ENCODE measurements at regions not wholly inside any gene's neighbourhood (a gene's known extent, or its start where the extent isn't known, plus 50 kb on each side); places are given as distances from the start of the nearest gene placed in this dataset.

DNA sequence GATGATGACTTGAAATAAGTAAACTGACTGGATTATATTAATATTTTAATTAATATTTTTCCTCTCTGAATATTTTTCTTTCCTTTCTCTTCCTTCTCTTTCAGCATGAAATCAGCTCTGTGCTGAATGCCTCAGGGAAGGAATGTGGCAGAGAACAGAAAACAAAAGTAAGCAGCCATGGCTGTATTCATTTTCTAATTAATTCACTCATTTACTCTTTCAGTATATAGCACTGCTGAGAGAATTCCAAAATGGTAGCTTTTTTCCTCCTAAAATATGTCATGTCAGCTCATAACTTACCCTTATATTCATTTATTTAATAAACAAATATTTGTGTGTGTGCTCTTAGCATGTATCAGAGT lies 522.5 kb downstream of the PTPRC start:
- no peak for DNase-seq (ENCODE audit: low read depth)

DNA sequence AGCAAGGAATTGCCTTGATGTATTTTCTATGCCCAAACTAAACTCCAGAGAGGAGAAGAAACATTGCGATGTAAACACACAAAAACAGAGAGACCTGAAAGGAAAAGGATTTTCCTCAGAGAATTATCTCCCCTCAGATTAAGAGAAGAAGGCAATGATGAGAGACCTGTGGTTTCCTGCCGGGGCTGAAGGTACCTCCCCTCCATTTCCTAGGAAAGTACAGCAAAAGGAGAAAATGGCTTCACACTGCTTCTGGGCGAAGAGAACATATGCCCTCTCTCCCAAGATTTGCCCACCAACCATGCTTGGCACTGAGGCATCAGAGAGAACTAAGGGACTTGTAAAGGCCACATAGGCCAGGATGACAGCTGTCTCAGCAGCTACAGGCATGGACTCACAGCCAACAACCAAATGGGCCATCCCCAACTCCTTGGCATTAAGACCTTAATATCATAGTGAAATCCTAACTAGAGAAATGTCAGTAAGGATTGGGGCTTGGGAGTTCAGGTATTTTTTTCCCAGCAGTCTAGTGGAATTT lies 523.0 kb downstream of the PTPRC start:
- DNase-seq (ENCODE audit: low read depth): no peak

DNA sequence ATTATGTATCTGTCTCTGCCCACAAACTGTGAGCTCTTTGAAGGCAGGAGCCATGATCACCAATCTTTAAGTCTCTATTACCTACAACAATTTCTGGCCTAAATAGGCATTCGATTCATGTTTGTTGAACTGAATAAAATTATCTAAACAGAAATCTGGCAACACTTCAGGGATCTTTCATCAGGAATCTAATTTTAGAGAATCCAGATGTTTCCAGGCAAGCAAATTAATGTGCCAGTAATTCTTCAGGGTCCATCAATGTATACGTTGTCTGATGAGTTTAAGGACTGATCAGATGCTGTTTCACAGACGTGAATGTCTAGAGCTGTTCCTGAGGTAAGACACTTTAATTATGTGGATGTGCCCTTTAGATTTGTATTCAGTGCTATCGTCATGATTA lies 524.4 kb downstream of the PTPRC start:
- DNase-seq (ENCODE audit: low read depth): no peak

DNA sequence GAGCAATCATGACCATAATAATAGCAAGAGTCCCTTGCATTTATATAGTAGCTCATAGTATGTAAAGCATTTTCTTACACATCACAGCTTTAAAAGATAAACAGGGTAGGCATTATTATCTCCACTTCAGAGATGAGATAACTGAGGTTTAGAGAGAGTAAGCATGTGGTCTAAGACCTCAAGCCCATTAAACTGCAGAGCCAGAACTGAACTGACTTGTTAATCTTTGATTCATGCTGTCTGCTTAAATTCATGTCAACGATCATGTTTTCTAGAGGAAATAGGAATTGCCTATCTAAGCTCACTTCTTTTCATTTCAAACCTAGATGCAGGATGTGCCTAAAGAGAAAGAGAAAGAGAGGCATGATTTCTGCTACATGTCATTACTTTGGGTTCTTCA lies 524.8 kb downstream of the PTPRC start:
- DNase-seq (ENCODE audit: low read depth): no peak

DNA sequence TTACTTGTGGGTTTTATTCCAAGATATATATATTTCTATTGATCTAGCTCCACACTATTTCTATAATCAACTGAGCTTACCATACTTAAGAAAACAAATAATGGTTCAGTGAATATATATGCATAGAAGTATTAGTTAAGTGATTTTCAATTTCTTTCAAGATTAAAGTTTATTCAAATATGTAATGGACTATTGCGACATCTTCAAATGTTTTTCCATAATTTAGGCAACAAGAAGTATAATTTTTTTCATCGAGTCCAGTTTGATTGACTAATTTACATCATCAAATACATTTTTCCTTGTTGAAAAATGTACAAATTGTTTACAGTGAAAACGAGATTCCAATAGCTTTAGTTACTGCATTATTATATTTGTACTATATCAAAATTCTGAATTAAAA lies 528.6 kb downstream of the PTPRC start:
- no peak for DNase-seq (ENCODE audit: low read depth)

DNA sequence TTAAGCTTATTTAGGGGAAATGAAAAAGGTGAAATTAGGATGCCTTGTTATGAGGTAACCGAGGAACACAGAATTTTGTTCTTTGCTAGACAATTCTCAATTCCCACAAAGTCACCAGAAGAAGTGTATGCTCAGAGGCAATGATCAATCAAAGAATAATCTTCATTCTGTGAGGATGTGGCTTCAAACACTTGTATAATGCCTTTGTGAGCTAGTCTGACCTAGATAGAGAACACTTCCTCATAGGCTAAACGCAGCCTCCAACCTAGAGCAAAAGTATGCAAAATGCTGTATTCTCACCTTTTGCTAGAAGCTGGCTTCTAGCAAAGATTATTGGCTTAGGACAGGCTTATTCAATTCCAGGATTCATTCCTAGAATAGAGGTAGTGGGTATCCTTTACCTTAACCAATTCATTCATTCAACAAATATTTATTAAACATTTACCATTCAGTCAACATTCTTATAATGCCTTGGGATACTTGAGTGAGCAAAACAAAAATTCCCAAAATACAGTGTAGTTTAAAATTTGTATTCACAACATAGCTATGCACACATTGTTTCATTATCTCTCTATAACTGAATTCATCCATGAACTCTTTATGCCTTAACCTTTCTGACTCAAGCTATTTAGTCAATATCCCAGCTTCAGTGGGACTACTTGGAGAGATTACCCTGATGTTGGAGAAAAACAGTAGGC lies 530.2 kb downstream of the PTPRC start:
- no peak for DNase-seq (ENCODE audit: low read depth)

DNA sequence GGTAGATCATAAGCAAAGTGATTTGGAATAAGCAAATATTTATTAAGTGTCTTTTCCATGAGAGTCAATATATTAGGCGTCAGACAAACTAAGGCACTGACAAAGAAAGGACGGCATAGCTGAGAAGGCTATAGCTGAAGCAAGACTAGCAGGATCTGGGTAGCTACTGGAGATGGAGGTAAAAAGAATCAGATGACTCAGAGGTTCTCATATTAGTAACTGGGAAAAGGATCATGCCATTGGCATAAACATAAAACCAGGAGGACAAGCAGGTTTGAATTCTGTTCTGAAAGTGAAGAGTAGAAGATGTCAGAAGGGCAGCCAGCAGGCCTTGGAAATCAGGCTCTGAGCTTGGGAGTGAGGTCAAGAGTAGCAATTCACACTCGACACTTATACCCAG lies 531.9 kb downstream of the PTPRC start:
- no peak for DNase-seq (ENCODE audit: low read depth)

DNA sequence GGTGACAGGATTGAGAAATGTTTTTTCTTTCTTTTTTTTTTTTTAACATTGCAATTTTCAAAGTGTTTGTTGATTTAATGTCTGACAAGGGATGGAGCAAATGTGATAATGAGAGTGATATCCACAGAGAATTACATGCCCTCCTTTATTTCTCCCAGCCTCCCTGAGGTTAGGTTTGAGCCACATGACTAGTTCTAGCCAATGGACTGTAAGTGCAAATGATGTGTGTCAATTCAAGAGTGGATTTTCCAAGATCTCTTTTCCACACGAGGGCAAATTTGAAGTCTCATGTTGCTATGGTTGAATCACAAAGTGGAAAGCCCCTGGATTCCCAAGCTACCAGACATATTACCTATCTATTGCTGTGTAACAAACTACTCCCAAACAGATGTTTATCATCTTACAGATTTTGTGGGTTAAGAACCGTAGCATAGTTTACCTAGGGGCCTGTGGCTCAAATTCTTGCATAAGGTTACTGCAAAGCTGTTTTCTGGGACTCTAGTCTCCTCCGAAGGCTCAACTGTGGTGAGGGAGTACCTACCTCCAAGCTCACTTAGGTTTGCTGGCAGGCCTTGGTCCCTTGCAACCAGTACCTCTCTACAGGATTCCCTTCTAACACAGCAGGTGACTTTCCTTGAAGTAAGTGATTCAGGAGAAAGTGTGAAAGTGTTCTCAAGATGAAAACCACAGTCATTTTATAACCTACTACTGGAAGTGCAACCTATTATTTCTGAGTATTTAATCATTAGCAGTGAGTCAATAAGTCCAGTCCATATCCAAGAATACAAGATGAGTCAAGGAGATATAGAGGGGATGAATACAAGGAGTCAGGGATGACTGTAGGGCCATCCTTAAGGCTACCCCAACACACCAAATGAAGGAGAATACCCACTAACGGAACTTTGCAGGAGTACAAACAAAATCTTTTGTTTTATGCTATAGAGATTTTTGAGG lies 533.6 kb downstream of the PTPRC start:
- DNase-seq (ENCODE audit: low read depth): no peak

DNA sequence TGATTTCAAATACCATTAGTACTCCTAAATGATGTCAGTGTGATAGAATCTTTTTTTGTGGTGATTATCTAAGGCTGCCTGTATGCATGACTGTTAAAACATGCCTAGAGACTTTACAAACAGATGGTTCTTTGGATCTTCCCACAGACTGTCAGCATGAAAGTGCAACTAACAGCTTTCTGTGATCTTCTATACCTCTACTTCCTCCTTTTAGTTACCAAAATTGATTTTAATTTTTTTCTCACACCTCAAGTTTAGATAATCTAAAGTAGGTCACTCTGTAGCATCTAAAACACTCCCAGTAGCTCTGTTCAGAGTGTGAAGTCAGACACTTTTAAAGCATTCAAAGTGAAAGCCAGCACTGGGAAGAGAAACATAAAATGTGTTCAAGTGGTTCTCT lies 534.5 kb downstream of the PTPRC start:
- no peak for DNase-seq (ENCODE audit: low read depth)

DNA sequence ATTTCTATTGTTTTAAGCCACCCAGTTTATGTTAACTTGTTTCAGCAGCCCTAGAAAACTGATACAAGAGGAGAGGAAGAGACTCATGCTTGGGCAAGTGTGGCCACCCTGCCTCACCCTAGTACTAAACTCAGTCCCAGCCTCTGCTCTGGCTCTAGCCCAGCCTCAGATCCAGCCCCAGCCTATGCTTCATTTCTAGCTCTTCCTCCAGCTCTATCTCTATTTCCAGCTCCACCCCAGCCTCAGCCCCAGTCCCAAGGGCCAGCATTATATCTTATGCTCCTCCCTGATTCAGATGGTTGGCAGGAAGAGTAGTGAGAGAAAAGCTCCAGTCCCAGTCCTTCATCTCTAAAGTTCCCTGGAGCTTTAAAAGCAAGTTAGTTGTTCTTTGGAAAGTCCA lies 535.5 kb downstream of the PTPRC start:
- no peak for DNase-seq (ENCODE audit: low read depth)

DNA sequence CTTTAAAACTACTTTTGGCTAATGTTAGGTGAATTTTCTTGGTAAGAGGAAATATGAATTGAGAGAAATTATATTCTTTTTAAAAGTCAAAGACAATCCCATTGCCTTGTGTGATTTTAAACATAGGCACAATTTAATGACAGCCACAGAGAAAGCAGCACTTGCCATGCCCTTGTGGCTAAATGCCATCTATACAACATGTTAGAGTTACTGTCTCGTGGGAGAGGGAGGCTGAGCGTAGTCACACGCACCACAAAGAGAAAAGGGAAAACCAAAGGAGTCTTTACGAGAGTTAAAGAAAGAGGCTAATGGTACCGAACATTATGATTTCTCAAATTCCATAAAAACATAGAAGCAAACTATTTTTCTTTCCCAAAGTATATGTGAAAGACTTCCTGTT lies 537.9 kb downstream of the PTPRC start:
- DNase-seq (ENCODE audit: low read depth): no peak

DNA sequence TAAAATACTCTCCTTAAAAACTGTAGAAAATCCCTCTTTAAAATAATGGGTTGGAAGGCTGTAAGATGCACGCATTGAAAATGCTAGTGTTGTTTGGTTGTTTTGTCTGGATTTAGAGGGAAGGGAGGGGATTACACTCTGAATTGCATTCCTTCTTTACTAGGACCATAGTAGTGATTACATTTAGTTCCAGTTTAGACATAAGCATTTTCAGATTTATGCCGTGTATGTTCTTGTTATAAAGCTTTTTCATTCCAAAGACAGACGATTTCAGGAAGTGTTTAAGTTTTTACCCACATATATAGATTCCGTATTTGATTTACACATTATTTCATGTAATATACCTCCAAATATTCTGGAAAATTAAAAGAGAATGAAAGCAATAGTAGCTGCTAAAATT lies 538.4 kb downstream of the PTPRC start:
- no peak for DNase-seq (ENCODE audit: low read depth)

DNA sequence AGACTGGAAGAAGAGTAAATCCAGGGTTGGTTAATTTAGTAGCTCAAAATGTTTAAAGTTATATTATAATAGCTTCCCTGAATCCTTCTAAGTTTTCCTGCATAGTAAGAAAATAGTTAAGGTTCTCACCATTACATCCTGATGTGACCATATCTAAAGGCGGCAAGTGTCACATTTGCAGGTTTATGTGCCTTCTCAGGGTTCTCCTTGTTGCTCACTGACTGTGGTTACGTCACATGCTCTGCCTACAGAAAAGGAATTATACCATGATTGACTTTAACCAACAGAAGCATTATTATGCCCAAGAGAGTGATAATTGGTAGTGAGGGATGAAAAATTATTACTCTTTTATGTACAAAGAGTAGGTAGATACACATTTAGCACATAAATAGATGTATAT lies 539.8 kb downstream of the PTPRC start:
- no peak for DNase-seq (ENCODE audit: low read depth)

DNA sequence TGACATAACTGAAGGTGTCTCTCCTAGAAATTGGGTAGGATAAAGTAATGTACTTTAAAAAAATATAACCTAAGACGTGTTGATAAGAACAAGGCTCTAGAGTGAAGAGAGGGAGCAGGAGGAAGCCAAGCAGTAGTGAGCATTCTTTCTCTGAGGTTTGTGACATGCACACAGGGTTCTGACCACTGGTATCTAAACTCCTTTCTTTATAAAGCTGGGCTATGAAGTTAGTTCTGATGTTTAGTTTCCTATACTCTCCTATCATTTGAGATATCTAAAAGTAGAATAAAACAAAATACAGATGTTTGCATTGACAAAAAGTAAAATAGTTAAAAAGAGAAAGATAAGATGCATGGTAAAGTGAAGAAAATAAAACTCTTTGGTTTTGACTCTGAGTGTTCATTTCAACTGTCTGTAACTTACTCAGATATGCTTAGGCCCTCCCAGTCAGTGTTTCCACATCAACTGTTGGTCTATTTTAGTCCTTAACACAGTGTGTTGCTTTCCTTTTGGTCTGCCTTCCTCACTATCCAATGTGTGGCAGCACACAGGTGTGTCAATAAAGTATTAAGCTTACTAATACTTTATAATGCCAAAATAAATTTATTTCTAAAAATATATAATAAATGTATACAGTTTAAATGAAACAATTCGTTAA lies 543.5 kb downstream of the PTPRC start:
- no peak for DNase-seq (ENCODE audit: low read depth)

DNA sequence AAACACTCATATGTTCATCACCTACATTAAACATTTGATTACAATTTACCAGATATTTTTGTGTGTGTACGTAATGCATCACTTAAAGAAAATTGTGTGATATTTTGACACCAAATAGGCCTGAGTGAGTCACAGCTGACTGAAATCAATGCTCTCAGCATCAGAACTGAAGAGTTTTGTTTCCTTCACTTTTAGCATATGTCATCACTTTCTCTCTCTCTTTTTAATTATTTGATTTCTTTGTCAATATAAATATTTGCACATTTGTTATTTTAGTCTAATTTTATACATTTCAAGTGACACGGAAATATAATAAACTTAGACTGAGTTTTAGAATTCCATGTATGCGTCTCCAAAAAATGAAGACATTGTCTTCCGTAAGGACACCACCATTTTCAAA lies 545.3 kb downstream of the PTPRC start:
- DNase-seq (ENCODE audit: low read depth): no peak

DNA sequence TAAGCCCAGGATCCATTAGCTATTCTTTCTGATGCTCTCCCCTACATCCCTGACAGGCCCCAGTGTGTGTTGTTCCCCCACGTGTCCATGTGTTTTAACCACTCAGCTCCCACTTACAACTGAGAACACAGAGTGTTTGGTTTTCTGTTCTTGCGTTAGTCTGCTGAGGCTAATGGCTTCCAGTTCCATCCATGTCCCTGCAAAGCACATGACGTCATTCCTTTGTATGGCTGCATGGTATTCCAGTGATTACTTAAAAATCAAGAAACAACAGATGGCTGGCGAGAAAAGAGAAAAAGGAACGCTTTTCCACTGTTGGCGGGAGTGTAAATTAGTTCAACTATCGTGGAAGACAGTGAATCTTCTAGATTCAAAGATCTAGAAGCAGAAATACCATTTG lies 556.0 kb downstream of the PTPRC start:
- no peak for DNase-seq (ENCODE audit: low read depth)

DNA sequence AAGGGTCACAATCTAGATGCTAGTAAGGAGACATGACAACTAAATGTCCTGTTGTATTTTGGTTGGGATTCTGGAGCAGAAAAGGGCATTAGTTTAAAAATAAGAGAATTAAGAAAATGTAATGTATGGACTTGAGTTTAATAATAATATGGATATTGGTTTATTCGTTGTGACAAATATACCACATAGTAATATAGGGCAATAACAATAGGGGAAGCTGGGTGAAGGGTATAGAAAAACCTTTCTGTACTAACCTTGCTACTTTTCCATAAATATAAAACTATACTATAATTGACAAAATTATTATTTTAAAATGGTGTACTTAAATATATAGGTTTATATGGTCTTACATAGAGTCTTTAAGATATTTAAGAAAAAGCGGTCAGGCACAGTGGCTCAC lies 558.9 kb downstream of the PTPRC start:
- DNase-seq (ENCODE audit: low read depth): no peak

DNA sequence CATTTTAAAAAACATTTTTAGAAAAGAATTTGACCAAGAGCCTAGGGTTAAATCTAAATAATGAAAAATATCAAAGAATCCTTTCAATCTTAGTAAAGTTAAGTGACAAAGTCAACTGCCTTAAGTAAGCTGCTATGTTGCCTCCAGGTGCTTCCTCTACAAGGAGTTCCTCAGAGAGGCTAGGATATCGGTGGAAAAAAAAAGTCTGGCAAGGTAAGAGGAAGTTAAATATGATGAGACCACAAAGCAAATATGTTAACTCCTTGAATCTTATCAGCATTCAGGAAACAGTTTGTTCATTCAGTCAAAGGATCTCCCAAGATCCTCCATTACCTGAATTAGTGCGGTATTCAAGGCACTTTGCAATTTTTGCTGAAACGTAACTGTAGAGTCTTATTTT lies 563.5 kb downstream of the PTPRC start:
- DNase-seq (ENCODE audit: low read depth): no peak

DNA sequence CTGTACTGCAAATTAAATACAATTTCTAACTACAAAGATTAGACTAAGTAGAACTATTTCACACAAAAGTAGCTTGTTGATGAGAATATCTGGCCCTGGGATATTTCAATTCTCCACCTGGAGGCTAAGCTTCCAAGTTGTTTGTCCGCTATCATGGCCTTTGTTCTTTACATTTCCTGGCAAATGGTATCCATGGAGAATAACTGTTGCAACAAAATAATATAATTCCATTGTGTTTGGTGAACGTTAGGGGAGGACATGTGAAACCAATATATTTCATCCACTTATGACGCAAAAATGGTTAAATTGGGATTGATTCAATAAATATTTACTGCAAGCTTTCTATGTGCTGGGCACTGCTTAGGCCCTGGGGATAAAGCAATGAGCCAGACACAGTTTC lies 565.4 kb downstream of the PTPRC start:
- no peak for DNase-seq (ENCODE audit: low read depth)

DNA sequence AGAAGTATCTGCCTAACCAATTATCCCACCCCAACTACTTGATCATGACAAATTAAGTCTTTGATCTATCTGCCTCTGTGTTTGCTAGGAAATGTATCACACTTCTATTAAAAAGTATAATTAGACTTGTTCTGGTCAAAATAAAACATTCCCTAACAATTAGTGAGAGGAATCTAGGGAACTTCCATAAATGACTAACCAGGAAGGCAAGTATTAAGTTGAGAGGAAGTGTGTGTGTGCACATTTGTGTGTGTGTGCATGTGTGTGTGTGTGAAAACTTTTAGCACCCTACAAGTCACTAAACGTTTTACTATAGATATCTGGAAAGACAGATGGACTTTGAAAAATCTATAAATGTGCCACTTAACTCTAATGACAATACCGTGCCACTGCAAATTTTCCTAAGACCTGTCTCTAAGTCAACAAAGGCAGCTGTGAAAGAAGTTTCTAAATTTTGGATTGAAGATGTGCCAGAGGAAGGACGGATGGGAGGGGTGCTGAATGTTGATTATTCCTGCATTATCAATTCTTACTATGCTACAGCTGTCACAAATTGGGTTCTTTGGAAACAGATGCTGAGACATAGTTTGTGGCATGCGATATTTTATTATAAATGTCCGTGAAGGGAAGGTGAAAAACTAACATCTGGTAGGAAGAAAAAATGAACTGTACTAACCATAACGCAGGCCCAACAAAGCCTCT lies 567.1 kb downstream of the PTPRC start:
- DNase-seq (ENCODE audit: low read depth): no peak

DNA sequence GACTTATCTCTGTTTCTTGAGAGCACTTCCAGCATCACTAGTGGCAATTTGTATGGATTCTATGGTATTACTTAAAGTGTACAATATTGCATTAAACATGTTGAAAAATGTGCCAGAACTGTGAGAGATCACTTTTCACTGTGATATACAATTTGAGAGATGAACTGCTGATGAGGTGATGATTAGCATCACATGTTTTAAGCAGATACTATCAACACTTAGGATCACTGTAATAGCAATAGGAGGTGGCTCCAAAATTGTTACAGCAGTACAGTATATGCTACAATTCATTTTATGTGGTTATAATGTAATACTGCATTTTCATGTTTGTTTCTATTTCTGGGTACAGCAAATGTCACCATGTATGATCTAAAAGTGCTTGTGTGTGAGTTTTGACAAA lies 570.0 kb downstream of the PTPRC start:
- no peak for DNase-seq (ENCODE audit: low read depth)

DNA sequence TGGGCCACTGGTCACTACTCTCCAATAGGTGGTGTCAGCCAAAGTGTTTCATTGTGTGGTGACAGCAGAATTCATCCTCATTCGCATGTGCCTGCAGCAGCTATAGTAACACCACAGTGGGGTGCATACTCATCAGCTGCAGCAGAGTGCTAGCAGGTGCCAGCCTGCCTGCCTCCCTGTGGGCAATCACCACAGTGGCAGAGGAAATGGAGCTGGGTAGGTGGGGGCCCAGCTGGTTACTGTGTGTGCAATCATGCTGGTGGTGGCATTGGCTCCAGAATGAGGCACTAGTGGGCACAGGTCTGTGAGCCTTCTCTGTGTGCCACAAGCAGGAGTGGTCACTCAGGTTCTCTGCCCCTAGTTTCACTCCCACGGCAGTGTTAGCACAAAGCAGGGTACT lies 579.2 kb downstream of the PTPRC start:
- DNase-seq (ENCODE audit: low read depth): no peak
